DMS 273 treated with DMSO at 0.1 percent for 48 hours (cell line): ENCODE measurements at regions not wholly inside any gene's neighbourhood (a gene's known extent, or its start where the extent isn't known, plus 50 kb on each side); places are given as distances from the start of the nearest gene placed in this dataset.
"Not testable (repeated sequence)": the region's sequence is repeated elsewhere in the genome, so short reads cannot be mapped to it uniquely, and the experiment has no call there.

Source experiments
- DNase-seq: peaks from one replicate; lab custom pipeline; 2025; lab: John Stamatoyannopoulos, UW

DNA sequence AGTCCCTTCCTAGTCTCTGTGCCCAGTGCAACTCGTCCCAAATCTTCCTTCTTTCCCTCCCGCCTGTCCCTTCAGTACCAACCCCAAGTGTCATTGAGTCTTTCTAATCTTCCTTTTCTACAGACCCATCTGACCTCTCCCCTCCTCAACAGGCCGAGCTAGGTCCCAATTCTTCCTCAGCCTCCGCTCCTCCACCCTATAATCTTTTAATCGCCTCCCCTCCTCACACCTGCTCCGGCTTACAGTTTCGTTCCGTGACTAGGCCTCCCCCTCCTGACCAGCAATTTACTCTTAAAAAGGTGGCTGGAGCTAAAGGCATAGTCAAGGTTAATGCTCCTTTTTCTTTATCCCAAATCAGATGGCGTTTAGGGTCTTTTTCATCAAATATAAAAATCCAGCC, 123.1 kb upstream of the MAP2 start:
- DNase-seq: not testable (repeated sequence)

DNA sequence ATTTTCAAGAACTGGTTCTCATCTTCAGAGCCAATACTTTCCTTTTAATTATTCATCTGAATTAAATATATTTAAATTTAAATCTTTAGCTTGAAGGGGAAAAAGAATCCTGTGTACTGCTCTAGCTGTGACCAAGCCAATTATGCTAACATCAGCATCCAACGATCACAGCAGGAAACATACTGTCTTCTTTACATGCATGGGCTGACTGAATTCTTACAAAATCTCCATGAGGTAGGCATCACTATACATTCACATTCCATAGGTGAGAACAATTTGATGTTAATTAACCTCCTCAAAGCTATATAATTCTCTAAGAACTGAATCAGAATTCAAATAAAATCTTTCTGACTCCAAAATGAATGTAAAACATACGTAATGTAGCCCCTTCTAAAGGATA, 118.8 kb upstream of the MAP2 start:
- DNase-seq: no peak

DNA sequence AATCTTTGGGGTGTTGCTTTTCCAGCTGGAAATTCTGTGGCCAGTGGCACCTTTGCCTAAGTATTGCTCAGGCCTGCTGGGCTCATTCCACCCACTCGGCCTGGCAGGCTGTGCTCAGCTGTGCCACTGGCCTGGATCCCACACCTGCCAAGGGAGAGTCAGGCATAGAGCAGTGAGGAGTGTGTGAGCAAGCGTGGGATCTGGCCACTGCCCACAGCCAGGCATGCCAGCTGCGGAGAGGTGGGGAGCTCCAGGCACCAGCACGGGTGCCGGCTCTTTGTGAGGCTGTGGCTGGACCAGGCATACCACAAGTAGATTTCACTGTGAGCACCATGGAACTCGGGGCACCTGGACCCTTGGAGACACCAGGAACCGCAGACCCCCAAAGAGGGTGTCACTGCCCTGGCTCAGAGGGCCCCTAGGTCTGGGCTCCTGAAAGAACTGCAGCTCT, 118.1 kb upstream of the MAP2 start:
- no peak for DNase-seq

DNA sequence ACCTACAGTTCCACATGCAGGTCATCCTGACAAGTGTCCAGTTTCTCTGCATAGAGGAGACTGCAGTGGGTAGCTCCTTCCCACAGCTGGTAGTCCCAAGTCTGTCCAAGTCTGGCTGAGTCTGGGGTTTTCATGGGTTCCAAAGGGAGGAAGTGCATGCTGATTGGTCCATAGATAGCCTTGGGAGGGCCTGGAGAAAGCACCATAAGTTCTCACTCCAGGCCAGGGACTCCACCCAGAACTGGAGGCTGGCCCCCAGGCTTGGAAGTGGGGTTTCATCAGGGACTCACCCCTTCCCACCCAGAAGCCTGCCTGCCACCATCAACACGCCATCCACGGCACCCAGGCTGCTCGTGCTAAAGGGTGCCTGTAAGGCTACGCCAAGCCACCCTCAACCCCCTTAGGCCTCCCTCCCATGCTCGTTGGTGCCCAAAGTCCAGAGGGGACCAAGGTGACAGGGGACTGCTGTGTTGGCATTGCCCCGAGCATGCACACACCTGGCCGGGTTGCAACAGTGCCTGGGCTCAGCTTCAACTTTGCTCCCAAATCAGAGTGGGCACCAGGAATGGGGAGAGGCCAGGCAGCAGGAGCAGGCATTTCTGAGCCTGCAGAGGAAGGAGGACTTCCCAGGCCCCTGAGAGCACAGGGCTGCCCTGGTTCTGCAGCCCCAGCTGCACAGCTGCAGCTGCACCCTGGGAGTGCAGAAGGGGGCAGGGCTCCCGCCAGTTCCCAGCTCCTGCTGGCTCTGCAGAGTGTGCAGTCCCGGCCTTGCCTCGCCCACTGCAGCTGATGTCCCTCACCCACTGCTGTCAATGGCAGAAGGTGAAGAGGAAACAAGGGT, 116.5 kb upstream of the MAP2 start:
- no peak for DNase-seq

DNA sequence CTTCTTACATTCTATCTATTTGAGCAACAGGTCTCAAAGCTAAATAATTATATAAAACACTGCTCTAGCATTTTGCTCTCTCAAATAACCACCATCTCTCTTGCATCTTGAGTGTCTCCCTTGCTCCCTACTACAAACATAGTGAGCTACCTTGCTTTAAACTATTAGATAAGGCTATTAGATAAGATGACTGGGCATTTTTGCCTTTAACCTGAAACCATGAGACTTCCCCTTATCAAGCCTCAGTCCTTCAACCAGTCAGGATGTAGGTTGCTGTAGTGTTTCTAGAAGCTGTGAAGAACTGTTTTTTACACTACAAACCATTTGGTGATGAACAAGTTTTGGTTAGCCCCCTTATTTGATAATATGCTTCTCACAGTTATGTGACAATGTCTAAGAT, 115.4 kb upstream of the MAP2 start:
- DNase-seq: no peak

DNA sequence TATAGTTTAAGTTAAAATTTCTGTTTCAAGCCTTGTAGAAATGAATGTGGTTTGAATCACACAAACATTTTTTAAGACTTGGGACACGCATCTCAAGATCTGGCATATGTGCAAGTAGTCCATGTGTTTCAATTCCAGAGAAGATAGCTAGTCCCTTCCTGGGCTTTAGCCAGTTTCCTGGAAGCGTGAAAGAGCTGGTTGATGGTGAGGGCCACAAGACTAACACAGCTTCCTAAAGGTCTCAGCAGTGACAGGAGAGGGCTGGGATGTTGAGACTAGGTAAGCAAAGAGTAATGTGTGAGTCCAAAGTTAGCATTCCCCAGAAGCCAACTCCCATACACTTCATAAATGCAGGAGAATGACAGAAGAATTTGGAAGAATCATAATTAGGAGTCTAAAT, 111.9 kb upstream of the MAP2 start:
- DNase-seq: no peak

DNA sequence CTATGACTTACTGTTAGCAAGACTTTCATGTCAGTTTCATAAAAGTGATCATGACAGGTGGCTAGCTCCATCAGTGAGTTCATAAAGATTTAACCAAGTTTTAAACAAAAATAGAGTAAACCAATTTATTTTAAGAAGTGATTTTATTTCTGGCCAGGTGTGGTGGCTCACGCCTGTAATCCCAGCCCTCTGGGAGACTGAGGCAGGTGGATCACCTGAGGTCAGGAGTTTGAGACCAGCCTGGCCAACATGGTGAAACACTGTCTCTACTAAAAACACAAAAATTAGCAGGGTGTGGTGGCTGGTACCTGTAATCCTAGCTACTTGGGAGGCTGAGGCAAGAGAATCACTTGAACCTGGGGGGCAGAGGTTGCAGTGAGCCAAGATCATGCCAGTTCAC, 111.4 kb upstream of the MAP2 start:
- DNase-seq: not testable (repeated sequence)

DNA sequence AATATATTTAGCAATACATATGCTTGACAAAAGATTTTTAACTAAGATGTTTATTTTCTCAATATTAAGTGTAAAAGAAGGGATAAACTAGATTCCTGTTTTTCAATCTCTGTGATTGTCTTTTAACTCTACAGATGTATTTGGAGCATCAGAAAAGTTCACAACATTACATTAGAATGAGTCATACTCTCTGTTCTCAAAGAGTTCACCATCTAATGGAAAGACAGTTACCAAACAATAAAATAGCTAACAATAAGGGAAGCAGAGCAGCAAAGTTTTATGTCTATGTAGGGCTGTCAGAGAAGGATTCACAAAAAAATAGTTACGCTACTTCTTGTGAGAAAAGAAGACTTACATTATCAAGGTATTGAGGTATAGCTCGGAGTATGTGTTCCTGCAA, 109.2 kb upstream of the MAP2 start:
- DNase-seq: no peak

DNA sequence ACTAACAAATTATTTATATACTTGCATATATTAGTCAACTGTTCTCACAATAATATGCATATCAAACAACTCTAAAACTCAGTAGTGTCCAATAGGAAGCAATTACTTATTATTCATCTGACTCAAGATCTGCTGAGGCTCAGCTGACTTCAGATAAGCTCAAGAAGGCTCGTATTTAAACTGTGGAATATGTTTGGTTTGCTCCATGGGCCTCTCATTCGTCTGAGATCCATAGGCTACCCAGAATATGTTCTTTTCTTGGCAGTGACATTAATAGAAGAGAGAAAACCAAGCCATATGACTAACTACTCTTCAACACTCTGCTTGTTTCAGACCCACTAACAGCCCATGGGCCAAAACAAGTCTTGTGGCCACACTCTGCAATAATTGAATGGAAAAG, 107.7 kb upstream of the MAP2 start:
- no peak for DNase-seq

DNA sequence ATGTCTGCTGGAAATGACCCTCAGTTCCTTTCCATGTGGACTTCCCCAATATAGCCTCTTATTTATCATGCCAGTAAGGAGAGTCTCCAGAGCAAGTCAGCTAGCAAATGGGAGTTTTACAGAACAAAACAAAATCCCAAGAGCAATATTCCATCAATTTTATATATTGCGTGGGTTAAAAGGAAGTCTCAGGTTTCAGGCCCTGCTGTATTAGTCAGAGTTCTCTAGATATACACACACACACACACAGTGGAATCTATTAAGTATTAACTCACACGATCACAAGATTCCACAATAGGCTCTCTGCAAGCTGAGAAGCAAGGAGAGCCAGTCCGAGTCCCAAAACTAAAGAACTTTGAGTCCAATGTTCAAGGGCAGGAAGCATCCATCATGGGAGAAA, 102.8 kb upstream of the MAP2 start:
- DNase-seq: no peak

DNA sequence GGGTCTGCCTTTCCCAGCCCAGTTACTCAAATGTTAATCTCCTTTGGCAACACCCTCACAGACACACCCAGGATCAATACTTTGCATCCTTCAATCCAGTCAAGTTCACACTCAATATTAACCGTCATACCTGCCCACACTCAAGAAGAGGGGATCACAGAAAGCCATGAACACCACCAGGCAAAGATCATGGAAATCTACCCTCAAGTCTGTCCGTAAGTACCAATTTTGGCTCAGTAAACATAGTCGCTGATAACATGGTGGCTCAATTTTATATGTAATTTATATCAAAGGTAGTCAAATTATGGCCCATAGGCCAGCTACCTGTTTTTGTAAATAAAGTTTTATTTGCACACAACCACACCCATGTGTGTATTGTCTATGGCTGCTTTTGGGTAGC, 102.3 kb upstream of the MAP2 start:
- no peak for DNase-seq

DNA sequence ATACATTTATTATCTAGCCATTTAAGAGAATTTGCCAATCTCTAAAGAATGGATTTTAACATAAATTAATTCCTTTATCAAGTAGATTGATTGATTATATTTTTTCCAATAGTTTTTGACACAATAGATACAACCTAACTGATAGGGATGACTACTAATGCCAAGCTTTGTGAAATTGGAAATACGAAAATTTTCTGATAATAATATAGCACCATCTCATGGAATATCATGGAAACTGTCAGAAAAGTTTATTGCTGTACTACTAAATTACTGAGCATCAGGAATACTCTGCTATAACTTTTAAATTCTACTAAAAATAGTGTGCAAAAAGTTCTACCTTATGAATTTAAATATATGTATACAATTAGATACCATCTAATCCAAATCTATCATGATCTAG, 101.8 kb upstream of the MAP2 start:
- no peak for DNase-seq

DNA sequence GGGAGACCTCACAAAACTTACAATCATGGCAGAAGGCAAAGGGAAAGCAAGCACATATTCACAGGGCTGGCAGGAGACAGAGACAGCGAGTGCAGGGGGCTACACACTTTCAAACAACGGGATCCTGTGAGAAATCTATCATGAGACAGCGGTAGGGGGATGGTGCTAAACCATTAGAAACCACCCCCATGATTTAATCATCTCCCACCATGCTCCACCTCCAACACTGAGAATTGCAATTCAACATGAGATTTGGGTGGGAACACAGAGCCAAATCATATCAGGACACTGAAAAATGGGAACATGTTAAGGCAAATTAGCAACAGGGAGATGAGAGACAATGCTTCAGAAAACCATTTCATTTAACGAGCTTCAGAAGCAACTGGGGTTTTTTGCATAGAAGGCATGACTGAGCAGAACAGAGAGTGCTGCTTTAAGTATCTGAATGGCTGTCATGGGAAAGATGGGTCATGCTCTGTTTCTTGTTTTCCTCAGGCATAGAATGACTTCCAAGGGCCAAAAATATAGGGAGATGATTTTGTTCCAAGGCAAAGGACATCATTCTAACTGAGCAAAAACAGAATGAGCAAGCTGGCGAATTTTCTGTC, 100.8 kb upstream of the MAP2 start:
- no peak for DNase-seq

DNA sequence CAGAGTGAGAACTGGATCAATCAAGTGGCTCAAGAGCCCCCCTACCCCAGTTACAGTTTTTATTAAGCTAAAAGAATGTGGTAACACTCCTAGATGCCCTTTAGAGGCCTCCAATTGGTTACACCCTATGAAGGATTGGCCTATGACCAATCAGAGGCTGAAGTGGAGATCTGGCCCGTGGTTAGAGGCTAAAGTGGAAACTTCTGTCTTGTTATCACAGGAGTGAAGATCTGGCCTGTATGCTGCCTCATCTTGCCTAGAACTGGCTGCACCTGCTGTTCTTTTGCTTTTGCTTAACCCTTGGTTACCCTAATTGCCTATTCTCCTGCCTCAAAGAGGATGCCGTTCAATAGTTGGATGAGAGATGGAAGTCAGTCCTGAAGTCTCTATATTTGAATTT, 100.1 kb upstream of the MAP2 start:
- no peak for DNase-seq

DNA sequence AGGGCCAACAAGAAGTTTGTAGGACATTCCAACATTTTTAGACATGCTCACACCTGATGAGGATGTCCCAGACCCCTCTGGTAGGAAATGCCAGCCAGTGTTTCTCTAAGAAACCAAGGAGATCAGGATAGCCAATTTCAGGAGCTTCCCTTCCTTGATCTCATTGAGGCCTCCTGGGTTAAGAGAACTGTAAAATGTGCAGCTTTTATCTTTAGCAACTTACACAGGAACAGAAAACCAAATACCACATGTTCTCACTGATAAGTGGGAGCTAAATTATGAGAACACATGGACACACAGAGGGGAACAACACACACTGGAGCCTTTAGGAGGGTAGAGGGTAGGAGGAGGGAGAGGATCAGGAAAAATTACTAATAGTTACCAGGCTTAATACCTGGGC, 99.6 kb upstream of the MAP2 start:
- no peak for DNase-seq

DNA sequence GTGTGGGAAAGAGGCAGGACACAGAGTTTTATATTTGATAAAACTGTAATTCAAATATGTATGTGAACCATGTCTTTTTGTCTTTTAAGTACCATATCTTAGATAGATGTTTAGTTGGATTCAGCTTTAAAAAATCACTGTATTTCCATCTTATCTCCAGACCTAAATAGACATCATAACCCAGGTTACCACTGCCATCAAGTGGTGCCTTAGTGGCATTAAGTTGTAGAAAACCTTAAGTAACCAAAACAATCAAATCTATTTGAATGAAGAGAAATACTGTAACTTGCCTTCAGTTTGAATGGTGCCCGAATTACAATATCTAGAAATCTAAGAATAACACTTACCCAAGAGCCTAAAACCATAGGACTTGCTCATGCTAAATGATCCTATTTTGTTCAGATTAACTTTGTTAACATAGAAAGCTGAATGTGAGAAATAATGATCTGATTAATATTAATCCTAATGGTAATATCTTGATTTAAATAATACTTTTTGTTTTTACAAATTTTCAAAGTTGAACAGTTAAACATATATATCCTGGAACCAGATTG, 92.5 kb upstream of the MAP2 start:
- DNase-seq: peak; percentile 4

DNA sequence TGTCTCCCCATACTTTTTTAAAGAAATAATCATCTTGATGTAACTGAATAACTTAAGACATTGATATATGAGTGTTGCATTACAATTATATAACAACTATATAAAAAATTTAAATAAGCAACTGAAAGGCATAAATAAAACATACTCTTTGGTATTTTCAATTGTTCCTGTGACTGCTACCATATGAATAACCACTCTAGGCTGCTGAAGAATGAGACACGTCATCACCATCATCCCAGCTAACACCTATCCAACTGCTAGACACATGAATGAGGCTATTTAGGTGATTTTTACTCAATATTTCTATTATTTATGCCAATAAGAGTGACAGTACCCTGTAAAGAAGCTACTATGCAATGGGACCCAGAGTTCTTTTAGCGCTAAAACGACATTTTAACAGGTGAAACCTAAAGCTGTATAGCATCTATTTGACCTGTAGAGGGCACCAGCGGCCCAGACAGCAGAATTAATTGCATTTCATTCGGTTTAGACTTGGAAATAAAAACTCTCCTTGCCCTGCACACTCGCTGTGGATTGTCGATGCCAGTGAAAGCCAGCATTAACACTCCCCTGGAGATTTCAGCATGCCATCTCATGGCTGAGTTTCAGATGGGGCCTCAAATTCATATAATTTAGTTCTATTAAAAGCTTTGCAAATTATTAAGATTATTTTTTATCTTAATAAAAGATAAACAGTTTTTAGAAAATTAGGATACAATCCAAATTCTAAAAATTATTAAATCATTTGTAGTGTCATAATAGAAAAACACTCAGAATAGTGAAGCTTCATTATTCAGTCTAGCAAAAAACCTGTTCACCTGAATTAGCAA, 89.4 kb upstream of the MAP2 start:
- DNase-seq: peak; percentile 20

DNA sequence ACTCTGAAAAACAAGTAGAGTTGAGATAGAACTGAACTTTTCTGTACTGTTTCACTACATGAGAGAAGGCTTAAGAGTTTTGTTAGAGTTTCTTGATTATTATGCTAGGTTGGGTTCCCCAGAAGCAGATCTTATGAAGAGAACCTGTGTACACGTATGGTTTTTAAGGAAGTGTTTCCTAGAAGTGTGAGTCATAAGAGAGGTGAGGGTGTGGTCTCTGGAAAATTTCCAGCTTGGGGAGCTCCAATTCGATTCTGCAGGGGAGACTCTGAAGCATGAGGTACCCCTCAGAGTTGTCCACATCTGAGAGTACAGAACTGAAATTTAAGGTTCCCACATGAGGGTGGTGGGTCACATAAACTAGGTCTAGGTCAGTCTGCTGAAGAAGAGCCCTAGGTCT, 83.3 kb upstream of the MAP2 start:
- DNase-seq: no peak

DNA sequence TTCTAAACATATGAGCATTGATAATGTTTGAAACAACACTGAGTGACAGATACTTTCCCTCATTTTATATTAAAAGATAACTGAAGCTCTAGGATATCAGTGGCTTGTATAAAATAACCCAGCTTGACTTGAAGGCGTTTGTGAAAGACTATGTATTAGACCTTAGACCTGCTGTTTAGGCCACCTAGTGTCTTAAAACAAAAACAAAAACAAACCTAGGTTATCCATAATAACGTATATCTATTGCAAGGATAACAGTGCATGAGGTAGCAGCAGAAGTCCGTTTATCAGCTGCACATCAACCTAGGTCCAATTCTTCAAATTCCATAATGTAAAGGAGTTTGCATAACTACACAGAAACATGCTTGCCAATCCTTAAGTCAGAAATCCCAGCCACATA, 79.5 kb upstream of the MAP2 start:
- DNase-seq: no peak

DNA sequence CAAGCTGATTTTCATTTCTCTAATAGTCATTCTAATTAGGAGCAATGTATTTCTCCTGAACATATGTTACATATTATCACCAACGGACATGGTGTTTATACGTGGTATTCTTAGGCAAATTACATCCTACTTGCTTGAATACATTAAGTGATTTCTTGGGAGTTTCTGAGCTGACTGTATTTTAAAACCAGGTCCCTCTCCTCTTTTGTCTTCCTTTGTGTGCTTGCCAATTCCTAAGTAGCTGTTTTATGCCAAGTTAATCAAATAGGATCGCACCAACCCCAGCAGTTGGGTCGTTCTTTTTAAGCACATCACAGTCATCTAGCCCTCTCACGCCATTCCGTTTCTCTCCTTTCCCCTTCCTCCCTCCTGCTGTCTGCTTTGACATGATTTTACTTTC, 75.4 kb upstream of the MAP2 start:
- no peak for DNase-seq

DNA sequence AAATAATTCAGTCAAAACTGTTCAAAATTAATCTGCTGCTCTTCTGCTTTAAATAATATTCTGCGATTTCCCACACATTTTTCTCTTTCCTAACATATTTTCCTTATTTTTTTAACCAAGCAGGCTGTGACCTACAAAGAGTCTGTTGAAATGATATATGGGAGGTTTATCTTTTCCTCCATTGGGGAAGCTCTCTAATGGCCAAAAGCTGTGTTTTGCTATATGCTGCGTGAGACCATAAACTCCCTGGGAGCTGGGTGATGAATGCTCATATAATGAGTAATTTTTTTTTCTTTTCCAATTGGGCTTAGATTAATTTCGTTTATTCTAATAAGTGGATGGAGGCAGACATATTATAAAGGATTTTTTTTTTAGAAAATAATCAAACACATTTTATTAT, 72.2 kb upstream of the MAP2 start:
- no peak for DNase-seq

DNA sequence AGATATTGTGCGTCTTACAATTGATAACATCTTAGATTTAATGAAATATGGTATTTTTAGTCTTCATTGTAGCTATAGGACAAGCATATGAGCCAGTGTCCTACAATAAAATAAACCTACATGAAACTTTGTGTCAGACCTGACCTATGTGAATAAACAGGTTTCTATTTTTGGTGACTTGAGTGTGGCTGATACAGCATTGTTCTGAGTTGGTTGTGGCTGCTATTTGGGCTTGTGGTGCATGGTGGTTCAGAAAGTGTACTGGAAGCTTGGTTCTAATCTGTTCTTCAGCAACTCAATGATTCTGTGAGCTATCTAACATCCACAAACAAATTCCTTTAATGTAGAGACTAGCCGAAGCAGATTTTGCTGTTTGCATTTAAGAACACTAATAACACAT, 64.9 kb upstream of the MAP2 start:
- DNase-seq: no peak
